ENCODE measurements at regions not wholly inside any gene's neighbourhood (a gene's known extent, or its start where the extent isn't known, plus 50 kb on each side); places are given as distances from the start of the nearest gene placed in this dataset.
"Not testable (repeated sequence)": the region's sequence is repeated elsewhere in the genome, so short reads cannot be mapped to it uniquely, and the experiment has no call there.

- no peak for DNase-seq
Observed at GRCh38 chr20:12512755-12513154, 496.0 kb upstream of the SPTLC3 start.

GRCh38 chr20:12528104-12528503, 480.7 kb upstream of the SPTLC3 start:
- DNase-seq: no peak

DNA sequence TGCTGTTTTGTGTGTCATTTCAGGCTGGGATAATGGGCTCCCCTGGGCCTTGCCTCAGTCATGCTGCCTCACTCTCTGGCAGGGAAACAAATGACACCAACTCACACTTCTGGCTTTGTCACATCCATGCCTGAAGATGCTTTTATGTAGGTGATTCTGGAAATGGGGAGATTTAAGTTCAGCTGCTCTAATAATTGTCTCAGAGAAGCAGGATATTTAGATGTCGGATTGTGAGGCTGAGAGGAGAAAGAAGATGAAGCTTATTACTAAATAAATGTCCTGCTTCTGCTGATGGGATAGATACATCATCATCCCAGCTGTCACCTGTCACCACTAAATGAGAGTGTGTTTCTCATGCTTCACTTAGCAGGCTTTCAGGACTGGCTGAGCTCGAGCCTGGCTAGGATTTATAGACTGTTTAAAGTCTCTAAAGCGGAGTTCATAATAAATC, 480.2 kb upstream of the SPTLC3 start:
- no peak for DNase-seq

GRCh38 chr20:12531626-12532025, 477.1 kb upstream of the SPTLC3 start:
- no peak for DNase-seq

DNA sequence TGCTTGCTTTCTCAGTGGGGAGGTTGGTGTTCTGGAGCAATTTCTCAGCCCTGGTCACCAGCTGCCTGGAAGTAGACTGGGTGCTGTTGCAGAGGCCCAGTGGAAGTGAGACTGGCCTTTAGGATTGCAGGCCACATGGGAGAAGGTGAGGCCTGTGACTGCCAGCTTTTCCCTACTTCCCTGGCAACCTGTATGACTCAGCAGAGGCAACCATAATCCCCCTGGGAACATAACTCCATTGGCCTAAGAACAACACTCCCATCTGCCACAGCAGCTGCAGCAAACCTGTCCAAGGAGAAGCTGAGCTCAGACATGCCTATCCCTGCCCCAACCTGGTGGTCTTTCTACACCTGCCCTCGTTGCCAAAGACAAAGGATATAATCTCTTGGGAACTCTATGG, 473.5 kb upstream of the SPTLC3 start:
- no peak for DNase-seq

DNA sequence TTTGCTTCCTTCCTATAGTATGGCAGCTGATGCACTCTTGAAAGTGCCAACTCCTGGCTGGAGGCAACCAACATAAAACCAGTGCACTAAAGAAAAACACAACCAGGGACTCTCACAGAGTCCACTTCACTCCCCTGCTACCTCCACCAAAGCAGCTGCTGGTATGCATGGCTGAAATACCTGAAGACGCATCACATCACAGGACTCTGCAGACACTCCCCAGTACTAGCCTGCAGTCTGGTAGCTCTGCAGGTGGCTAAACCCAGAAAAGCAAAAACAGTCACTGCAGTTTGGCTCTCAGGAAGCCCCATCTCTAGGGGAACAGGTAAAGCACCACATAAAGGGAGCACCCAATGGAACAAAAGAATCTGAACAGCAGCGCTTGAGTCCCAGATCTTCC, 473.0 kb upstream of the SPTLC3 start:
- DNase-seq: no peak

DNA sequence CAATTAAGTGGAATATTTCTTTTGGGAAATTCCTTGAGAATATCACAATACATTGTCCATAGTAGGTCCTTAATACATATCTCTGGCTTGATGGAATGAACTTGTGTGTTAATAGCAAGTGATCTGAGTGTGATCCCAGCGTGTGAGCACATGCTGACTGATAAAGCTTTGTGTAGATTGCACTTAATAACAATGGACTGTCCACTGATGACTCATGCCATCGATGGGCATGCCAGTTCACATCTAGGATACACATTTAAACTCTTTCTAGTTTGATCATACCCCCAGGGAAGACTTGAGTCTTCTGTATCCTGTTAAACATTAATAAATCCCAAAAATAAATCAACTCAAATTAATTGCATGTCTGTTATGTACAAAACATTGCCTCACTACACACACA, 454.3 kb upstream of the SPTLC3 start:
- DNase-seq: no peak

DNA sequence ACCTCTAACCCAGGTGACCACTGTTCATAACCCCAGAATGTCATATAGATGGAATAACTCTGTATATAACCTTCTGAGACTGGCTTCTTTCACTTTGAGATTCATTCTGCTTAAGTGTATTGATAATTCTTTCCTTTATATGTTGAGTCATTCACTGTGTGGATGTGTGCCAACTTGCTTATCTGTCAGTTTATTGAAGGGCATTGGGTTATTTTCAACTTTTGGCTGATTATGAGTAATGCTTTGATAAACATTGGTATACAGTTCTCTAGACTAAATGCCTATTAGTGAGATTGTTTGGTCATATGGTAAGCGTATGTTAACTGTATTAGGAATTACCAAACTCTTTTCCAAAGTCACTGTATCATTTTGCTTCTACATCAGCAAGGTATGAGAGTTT, 453.4 kb upstream of the SPTLC3 start:
- DNase-seq: no peak

DNA sequence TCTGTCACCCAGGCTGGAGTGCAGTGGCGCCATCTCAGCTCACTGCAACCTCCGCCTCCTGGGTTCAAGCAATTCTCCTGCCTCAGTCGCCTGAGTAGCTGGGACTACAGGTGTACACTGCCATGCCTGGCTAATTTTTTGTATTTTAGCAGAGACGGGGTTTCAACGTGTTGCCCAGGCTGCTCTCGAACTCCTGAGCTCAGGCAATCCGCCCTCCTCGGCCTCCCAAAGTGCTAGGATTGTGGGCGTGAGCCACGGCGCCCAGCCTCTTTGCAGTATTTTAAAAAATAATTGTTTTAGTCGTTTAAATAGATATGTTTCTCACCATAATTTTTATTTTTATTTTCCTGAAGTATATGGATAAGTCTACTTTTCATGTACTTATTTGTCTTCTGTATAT, 452.9 kb upstream of the SPTLC3 start:
- not testable (repeated sequence) for DNase-seq

DNA sequence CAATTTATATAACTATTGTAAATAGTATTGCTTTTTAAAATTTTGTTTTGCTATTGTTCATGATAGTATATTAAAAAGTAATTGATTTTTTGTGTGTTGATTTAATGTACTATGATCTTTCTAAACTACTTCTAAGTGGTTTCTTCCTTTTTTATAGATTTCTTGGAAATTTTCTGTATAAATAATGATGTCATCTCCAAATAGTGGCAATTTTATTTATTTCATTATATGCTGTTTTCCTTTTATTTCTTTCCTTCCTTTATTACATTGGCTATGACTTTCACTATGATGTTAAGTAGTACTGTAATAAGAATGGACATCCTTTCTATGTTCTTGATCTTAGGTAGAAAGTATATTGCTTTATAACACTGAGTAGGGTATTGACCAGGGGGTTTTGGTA, 451.5 kb upstream of the SPTLC3 start:
- DNase-seq: no peak

- no peak for DNase-seq
Observed at GRCh38 chr20:12564979-12565378, 443.8 kb upstream of the SPTLC3 start.

GRCh38 chr20:12566596-12566995, 442.2 kb upstream of the SPTLC3 start:
- no peak for DNase-seq

DNA sequence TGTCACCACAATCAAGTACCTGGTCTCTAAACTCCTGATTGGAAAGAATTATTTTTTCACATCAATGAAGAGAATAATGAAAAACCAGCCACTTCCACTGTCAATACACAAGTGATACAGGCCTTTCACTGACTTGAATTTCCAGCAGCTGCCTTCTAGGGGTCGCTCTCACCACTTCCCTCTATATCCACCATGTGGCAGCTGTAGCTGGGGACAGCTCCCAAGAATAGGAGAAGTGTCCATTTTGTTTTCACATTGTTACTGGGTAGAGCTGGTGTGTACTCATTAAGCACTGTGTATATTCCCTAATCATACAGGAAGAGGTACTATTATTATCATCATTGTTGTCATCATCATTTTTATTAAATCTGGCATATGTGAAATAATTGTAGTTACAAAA, 438.4 kb upstream of the SPTLC3 start:
- no peak for DNase-seq

DNA sequence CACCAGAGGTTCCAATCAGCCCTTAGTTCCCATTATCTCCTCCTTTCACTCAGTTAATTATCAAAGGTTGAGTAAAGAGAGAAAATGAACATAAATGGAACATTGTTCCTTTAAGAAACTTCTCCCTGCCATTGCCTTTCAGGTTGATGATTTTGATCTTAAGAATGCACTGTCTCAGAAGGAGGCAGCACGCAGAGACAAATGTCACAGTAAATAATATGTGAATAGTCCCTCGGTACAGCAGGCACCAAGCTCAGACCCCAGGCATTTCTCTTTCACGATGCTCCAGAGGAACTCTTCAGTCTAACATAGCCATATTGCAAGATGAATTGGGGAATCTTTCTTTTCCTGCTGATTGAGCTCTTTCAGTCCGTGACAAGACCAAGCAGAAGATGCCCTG, 435.3 kb upstream of the SPTLC3 start:
- no peak for DNase-seq

DNA sequence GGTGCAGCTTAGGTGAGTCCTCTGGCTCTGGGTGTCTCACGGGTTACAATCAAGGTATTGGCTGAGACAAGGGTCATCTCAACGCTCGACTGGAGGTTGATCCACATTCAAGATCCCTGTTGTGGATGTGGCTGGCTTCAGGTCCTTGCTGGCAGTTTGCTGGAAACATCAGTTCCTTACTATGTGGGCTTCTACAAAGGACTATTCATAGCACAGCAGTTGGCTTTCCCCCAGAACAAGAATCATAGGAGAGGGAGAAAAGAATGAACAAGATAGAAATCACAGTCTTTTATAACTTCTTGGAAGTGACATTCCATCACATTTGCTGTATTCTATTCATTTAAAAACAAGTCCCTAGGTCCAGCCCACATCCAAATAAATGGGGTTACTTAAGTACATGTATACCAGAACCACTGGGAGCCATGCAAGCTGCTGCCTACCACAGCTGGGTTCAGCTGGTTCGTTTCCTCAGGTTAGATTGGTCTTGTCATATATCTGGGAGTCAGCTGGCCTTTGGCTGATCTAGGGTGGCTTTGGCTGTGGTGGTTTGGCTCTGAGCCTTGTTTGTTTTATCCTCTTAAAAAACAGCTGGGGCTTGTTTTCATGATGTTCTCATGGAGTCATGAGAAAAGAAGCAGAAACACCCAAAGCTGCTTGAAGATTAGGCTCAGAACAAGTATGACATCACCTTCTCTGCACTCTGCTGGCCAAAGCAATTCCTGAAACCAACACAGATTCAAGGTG, 433.2 kb upstream of the SPTLC3 start:
- DNase-seq: no peak

DNA sequence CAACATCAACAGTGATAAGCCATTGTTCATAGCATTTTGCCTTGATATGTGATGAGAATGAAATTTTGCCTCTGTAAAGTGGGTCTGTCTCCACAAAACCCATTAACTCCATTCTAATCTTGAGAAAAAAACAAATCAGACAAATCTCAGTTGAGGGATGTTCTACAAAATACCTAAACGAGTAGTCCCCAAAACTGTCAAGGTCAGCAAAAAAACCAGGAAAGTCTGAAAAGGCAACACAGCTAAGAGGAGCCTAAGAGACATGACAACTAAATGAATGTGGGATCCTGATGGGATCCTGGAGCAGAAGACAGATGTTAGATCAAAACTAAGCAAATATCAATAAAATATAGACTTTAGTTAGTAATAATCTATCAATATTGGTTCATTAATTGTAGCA, 431.6 kb upstream of the SPTLC3 start:
- no peak for DNase-seq

GRCh38 chr20:12581644-12582289, 427.0 kb upstream of the SPTLC3 start:
- DNase-seq: no peak

- not testable (repeated sequence) for DNase-seq
Observed at GRCh38 chr20:12582710-12583109, 426.1 kb upstream of the SPTLC3 start.

DNA sequence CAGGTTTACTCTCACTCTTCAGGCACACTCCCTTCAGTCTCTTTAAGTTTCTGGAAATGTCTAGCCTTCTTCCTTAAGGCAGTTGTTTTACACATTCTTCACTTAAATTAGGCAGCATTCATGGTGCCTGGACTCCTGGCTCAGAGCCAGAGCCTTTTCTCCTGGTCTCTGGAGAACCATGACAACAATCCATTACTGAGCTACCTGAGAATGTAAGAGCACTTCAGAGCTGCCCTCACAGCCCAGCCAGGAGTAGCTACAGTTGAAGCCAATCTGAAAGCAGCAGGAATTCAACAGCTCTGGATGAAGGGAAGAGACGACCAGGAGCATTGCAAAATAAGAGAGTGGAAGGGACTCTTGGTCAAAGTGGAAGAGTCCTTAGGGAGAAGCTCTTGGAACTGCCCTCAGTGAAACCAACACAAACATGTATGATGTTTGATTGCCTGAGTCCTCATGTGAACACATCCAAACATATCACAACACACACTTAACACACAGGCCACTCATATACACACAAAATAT, 416.8 kb upstream of the SPTLC3 start:
- DNase-seq: no peak

GRCh38 chr20:12592756-12593155, 416.0 kb upstream of the SPTLC3 start:
- no peak for DNase-seq

DNA sequence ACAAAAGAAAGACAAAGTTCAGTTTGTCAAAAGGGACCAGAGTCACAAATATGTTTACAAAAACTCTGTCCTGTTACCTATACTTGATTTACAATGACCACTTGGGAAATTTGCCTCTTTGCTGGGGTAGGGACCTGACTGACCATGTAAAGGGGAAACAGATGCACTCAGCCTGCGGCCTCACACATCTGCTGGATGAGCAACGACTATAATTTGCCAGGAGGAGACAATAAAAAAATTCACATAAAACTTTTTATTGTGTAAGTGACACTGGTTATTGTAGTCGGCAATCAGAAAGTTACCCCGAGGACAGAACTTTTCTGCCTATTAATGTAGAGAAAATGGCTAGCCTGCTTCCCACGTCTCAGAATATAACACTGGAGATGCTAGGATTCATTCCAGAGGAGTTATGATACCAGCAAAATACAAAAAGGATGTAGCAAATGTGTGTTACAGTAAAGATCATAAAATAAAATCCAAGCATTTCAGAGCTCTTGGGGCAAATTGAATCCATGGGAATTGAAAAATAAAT, 415.4 kb upstream of the SPTLC3 start:
- DNase-seq: no peak

DNA sequence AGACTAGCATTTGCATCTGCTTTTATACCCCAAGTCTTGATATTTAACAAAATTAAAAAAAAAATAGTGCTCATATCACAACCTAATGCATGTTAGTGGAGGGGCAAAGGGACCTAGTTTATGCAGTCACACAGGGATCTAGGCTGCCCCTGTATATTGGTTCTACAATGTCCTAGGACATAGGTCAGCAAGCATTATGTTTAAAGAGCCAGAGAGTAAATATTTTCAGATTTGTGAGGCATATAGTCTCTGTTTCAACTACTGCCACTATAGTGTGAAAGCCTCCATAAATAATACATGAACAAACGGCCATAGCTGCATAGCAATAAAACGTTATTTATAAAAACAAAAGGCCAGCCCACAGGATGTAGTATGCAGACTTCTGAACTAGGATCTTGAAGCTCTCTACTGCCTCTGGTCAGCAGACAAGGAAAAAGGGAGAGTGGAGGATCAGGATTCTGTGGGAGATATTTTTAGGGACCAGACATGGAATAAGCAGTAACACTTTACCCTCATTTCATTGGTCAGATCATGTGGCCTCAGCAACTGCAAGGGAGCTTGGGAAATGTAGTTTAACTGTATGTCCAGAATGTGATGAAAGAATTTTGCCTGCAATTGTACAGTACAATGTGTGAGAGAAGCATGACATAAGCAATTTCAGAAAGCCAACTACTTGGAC, 414.2 kb upstream of the SPTLC3 start:
- DNase-seq: no peak

DNA sequence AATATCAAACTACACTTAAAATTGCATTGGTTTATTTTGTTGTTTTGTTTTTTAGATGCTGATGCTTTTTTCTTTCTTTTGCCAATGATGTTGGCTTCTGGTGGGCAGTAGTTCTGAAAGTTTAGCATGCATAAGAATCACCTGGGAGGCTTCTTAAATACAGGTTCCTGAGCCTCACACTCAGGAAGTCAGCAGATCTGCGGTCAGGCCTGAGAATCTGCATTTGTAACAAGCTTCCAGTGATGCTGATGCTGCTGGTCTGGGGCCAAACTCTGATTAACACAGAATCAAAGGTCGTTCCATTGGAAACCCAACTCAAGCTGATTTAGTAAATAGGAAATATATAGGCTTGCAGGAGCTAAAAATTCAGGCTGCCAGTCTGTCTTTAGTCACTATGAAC, 412.9 kb upstream of the SPTLC3 start:
- no peak for DNase-seq

- no peak for DNase-seq
Observed at GRCh38 chr20:12596863-12597262, 411.9 kb upstream of the SPTLC3 start.

Data from T-helper 1 cell (primary cell).